ENCODE measurements at regions not wholly inside any gene's neighbourhood (a gene's known extent, or its start where the extent isn't known, plus 50 kb on each side); places are given as distances from the start of the nearest gene placed in this dataset.
"Not testable (repeated sequence)": the region's sequence is repeated elsewhere in the genome, so short reads cannot be mapped to it uniquely, and the experiment has no call there.

DNA sequence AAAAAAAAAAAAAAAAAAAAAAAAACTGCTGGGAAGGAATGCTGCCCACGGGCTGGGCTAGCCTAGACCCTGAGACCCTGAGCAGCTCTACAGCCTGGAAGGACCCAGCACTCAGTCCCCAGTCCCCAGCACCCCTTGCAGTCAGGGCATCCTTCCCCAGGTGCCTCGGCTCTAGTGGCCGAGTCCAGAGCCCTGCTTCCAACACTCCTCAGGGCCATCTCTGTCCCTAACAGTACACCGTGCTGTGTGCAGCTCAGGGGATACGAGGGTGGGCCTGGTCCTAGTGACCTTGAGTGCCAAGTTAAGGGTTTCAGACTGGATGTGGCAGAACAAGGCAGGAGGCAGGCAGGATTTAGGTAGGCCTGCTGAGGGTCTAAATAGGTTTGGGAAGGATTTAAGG lies 50.2 kb upstream of the LRP8 start:
- no peak for FAIRE-seq

DNA sequence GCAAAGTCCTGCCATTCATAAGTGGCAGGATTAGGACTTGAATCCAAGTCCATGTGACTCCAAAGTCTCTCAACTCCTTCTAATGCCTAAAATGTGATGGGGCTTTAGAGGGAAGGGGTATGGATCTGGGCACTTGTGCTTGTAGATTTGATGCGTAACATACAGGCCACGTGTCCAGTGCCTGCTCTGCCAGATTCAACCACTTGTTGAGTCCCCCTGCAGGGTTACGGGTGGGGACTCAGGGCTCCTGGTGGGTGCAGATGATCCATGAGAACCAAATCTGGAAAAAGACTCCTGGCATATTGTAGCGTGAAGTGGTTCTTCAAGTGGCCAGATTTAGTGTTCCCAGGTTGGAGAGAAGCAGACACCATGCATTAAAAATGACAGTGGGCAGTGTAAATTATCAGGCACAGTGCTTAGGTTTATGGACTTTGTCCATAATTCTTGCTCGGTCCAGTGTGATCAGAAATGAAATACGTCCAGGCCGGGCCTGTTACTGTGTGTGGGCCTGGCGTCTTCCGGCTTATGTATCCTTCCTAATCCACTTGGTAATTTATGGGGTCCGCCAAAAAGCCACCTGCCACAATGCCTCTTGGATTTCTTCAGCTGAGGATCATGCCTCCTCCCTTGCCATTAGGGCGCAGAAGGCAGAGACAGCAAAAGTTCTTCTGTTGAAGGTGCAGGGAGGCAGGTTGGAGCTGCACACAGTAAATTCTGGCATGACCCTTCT lies 51.2 kb upstream of the LRP8 start:
- FAIRE-seq = no peak

DNA sequence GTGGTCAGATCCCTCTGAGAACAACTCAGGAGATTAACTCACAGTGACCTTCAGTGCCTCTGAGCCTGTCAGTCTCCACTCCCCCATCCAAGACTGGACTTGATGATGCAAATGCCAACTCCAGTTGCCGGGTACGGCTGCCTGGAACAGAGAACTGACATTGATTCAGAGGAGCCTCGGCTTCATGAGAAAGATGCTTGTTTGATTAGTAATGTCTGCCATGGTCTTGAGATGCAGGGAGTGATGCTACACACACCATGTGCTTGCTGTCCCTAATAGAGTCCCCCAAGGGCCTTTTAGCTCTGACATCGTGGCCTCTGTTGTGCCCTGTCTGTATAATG lies 51.8 kb upstream of the LRP8 start:
- no peak for FAIRE-seq

DNA sequence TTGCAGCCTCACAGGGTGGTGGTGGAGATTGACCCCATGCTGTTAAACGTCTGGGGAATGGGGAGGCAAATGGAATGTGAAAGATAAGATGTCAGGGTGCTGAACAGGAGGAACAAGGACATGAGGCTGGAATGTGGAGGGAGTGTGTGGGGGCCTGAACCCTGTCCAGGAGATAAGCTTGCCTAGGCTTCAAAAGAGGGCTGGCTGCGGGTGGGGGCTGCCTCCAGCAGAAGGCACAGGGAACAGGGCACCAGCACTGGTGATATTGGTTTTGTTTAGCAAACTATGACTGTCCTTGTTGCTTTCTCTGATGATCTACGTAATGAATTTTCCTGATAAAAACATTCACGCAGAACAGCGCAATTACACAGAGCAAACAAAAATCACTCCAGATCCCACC lies 52.4 kb upstream of the LRP8 start:
- no peak for FAIRE-seq

DNA sequence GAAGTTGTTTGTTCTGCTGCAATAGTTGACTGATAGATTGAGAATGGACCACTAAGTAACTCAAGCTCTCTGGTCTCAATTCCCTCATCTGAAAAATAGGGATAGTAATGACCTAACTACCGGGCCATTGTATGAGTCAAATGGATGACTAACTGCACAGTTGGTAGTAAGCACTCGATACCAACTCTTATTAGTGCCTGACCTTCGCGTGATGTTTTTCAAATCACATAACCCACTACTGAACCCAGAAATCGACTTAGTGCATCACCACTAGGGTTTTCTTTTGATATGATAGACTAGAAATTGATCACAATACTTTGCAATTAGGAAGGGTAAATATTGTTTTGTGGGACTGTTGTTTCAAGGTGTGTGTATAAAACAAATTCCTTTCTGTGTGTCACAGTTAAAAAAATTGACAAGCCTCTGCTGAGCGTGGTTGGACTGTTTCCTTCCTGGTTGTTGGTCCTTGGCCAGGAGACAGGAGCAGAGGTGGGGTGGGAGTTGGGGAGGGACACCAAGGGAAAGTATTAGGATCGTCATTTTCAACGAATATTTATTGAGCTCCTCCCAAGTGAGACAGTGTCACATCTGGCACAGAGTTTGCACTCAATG lies 54.0 kb upstream of the LRP8 start:
- FAIRE-seq = no peak

DNA sequence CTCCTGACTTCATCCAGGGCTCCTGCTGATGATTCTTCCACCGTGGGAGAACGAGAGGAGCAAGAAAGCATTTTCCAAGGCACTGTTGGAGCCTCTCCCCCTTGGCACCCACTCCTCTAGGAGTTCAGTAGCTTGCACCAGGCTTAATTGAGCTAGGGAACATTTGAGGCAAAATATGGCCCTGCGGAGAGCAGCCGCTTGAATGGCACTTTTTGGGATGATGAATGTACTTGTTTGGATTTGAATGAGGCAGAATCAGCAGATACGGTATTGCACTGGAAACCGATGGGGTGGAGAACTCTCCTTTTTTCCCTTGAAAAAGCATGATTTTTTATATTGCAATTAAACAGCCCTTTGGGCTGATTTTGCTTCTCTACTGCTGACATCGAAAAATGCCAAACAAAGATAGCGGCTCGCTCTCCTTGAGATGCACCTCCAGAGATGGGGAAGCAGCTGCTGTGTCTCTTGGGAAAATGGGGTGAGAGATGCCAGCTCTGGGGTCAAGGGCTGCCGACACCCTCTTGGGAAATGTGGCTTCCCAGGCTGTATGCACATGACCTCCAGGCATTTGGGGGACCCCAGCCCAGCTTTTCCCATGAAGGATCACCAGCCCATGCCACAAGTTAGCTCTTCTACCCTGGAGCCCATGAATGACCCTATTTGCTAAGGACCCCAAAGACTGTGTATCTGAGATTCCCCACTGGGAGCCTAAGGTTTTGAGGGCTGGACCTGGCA lies 55.4 kb upstream of the LRP8 start:
- FAIRE-seq = no peak

DNA sequence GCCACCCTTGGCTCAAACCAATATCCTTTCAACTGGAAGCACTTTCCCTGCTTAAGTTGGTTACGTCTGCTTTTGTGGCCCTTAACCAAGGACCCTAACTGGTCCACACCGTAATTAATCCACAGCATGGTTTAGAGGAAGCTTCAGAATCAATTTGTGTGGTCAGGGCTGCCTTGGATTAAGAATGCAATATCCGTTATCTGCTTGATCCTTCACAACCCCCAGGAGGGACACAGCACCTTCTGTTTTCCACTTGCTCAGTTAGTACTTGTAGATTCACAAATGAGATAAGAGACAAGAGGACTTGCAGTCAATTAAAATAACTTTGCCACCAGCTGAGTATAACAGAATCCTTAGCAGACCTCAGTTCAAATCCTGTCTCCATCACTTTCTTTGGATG lies 56.9 kb upstream of the LRP8 start:
- FAIRE-seq = no peak

DNA sequence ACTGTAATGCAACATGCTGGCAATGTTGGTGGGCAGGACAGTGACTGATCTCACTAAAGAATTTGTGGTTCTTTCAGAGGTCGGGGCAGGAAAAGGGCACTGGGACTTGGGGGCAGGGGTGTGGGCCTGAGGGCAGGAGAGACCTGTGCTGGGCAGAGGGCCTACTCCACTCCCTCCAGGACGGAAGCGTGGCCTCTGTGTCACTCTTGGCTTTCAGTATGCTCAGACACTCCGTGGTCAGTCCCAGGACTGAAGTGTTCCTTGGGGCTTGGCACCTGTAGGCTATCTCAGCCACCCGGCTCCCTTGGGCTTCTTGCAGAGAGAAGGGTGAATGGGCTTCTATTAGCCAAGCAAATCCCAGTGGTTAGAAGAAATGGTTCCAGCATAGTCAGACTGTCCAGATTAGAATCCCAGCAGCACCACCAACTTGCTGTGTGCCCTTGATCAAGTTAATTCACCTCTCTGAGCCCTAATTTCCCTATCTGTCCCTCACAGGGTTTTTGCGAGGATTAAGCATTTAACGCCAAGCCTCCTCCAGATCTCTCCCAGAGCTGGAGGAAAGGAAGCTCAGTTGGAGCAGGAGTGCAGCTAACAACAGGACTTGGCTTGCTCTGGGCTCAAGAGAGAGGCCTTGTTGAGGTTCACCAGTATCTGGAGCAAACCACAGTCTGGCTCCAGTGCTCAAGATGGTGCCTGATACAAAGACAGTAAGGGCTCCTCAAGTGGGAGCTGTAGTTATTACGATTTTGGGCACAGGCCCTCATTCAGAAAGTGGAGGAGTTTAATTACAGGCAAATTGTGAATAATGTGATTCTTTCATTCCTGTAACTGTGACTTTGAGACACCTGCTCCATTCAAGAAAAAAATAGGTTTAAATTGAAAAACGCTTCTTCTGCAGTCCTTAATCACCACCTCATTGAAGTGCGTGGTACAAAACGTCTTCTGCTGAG lies 57.7 kb upstream of the LRP8 start:
- FAIRE-seq = no peak

DNA sequence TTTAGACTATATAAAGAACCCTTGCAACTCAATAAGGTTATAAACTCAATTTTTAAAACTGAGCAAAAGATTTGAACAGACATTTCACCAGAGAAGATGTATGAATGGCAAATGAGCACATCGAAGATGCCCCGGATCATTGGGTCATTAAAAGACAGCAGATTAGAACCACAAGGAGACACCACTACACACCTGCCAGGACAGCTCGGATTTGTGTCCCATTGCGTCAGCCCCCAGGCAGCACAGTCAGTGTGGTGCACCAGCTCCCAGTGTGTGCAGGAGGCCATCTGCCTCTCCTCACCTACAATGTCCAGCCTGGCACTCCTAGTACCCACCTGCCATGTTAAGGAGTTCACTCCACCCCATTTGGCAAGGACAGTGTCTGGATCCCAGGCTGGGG lies 61.1 kb upstream of the LRP8 start:
- no peak for FAIRE-seq

DNA sequence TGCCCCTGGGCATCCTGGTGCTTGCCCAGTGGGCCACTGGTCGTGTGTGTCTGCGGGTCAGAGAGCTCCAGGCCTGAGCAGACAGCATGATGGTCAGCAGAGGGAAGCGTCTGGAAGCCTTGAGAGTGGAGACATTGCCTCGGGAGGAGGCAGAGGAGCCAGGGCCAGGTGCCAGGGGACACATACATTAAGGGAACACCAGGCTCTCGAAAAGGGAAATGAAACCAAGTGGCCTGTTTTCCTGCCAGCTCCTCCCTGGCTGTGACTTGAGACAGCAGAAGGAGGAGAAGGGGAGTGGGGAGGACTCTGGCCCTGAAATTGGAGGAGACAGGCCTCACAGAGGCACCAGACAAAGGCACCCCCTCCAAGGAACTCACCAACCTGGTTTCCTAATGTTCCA lies 62.4 kb upstream of the LRP8 start:
- FAIRE-seq = no peak

DNA sequence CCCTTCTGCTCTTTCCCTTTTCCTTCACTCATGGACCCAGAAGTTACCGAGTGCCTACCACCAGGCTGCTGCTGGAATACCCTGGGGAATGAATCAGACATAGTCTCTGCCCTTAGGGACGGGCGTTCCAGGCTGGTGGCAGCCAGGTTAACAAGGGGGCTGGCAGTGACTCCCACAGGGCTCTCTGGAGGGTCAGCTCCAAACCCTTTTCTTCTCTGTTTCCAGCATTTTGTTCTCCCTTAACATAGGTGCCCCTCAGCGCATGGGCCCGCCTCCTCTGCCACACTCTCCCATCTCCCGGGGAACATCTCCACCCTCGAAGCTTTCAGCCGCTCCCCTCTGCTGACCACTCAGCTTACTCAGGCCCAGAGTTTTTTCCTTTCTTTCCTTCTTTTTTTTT lies 62.9 kb upstream of the LRP8 start:
- FAIRE-seq = no peak

DNA sequence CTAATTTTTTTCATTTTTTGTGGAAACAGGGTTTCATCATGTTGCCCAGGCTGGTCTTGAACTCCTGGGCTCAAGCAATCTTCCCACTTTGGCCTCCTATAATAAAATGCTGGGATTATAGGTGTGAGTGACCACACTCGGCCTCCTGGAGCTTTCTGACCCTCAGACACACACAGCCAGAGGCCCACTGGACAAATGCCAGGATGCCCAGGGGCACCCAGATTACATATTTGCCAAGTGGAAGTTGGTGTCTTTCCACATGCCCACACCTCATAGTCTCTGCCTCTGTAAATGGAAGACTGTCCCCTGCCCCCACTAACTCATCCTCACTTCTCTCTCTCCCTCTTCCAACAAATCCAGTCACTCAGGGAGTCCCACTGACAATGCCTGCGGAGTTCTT lies 63.4 kb upstream of the LRP8 start:
- no peak for FAIRE-seq

DNA sequence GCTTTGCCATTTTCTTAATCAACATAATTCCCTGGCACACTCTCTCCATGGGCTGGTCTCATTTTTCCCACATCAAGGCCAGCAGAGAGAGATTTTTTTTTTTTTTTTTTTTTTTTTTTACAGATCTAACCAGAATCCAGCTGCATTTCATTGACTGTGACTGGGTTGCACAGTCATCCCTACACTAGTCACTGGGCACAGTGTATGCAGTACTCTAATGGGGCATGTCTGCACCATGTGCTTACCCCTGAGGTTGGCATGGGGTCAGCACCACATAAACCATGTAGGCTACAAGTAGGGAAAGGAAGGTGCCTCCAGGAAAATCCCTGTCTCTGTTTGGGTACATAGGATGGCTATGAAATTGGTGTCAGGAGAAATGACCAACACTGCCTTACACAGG lies 64.1 kb upstream of the LRP8 start:
- FAIRE-seq = no peak

DNA sequence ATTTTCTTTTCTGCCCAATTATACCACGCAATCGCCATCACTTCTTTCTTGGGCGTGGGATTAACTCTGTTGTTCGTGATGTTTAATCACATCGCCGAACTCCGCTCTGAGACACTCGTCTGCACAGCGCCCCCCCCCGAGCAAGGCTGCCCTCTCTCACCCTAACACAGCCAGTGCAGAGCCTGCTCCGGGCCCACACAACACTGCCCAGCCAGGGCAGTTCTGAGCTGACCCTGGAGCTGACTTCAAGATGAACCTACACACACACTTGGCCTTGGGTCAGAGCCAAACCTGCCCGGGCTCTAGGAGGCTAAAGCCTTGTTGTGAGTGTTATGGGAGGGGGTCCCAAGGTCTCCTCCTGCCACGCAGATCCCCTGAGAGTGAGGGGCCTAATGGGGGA lies 64.6 kb upstream of the LRP8 start:
- FAIRE-seq = no peak

DNA sequence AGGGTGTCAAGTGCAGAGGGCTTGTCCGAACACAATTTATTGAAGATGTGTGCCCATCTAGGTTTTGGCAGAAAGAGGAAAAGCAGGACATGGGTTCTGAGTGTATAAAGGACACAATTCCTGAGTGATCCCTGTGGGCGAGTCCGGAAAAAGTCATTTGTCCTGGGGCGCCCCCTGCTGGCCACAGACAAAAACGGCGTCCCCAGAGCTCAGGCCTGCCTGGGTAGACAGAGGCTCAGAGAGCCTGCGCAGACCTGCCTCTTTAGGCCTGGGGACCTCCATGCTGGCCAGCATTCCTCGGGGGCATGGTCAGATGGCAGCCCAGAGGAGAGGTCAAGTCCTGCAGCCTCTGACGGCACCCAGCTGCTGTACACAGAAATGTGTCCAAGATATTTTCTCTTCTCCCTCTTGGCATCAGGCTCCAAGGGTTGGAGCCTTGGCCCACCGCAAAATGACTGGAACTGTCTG lies 65.5 kb upstream of the LRP8 start:
- FAIRE-seq = peak; percentile 75

DNA sequence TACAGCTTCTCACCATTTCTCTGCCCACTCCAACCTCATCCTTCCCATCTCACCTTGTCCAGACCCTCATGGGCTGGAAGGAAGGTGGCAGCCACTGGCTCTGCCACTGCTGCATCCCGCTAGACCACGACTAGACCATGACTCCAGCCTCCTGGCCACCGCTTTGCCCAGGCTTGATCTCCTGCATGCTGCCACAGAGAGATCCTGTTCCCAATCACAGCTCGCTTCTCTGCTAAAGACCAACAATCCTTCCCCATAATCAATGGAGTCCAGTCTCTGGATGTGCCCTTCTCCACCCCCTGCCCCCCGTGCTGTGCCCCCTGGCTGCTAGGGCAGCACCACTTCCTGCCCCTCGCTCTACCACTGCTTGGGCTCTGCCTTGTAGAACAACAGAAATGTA lies 64.9 kb upstream of the DMRTB1 start:
- FAIRE-seq = no peak

DNA sequence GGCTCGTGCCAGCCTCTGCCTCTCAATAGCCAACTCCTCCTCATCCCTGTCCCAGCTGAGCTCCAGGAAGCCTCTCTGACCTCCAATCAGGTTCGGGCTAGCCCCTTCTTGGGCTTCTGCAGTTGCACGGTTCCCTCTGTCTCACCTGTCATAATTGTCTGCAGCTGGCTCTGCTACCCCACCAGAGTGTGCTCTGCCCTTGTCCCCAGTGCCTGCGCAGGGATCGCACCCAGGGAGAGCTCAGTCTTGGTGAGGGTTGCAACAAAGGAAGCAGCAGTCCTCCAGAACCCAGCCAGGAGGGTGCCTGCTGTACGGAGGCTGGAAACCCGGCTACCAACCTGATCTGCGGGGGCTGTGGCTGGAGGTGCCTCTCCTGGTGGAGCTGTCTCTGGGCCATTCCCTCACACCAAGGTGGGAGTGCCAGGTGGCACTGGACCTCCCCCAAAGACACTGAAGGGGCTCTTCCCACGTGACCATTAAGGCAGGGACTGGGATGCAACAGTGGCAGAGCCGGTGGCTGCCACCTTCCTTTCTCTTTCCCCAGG lies 63.5 kb upstream of the DMRTB1 start:
- no peak for FAIRE-seq

DNA sequence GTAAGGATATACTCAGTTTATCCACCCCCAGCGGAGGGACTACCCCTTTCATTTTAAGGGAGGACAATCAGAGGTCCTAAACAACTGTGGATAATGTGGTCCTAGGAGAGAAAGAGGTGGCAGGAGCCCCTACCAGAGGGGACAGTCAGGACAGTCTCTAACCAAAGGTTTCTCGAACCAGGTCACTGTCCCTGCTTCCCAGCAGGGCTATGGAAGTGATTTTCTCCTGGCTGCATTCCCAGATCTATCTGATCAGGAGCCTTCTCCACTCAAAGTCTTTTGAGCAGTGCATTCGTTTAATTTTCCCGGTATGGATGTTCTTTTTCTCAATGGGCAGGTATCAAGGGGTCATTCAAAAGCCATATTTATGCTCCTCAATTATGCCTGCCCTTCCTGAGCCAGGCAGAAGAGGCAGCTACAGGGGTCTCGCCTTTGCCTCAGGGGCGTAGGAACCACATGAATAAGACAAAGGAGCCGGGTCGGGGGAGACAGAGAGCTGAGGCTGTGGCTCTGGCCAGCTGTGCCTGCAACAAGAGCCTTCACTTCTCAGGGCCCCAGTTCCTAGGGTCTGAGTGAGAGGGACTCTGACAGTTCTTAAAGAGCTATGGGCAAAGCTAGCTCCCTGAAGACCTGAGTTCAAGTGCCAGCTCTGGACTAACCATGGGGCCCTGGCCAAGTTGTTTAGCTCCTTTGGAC lies 62.5 kb upstream of the DMRTB1 start:
- FAIRE-seq = no peak

DNA sequence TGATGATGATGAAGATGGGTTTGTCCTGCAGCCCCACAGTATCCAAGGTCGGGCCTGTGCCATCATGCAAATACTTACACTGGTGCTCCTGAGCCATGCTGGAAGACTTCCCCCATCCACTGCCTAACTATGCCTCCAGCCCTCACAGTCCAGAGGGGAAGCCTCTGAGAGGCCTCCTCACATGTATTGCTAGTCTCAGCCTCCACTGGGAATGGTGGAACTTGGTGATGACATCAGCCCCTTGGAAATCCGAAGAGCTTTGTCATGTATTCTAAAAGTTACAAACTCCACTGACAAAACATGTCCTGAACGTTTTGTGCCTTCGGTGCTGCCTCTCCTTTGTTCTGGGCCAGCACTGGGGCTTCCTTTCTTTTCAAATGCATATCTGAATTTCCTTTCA lies 61.1 kb upstream of the DMRTB1 start:
- FAIRE-seq = no peak

DNA sequence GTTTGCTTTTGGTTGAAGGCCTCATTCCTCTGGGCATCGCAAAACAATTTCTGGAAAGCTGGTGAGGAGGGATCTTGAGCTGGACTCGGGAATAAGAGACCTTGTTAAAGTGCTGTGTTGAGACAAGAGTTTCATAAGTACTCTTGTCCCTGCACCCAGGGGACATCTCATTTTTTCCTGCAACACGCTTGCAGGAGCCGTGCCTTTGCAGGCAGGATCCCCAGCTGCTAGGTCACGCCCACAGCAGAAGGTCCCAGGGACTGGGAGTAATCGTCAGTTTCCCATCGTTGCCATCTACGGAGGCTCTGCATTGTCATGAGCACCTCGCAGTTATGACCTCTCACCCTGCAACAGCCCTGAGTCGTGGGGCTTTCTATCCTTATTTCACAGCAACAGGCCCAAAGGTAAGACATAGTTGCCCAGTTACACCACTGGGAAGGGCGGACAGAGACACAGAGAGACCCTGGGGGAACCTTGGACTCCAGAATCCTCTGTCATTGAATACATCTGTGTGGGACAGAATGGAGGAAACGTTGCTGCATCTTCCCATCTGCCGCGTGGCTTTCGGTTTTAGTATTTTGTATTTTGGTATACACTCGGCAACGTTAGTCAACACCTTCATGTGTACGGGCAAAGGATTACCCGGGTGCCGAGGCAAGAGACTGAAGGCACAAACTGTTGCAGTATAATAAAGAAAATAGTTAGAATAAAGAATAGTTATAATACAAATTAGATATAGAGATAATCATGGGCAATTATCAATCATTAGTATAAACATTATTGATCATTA lies 60.4 kb upstream of the DMRTB1 start:
- FAIRE-seq = no peak

DNA sequence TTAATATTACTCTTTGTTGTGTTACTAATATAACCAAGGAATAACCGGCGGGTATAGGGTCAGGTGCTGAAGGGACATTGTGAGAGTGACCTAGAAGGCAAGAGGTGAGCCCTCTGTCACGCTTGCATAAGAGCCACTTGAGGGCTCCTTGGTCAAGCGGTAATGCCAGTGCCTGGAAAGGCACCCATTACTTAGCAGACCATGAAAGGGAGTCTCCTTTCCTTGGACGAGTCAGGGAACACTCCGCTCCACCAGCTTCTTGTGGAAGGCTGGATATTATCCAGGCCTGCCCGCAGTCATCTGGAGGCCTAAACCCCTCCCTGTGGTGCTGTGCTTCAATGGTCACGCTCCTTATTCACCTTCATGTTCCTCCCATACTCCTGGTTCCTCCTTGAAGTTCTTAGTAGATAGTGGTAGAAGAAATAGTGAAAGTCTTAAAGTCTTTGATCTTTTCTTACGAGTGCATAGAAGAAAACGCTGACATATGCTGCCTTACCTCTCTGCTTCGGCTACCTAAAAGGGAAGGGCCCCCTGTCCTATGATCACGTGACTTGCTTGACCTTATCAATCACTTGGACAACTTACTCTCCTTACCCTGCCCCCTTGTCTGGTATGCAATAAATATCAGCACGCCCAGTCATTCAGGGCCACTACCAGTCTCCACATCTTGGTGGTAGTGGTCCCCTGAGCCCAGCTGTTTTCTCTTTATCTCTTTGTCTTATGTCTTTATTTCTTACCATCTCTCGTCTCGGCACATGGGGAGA lies 59.6 kb upstream of the DMRTB1 start:
- not testable (repeated sequence) for FAIRE-seq

Measured in G401.6 (cell line).